ENCODE measurements at regions not wholly inside any gene's neighbourhood (a gene's known extent, or its start where the extent isn't known, plus 50 kb on each side); places are given as distances from the start of the nearest gene placed in this dataset.

GRCh38 chr17:73694491-73694890, 50.2 kb upstream of the SDK2 start:
- ChIA-PET POLR2A (no interaction called here), CTCF (no interaction called here)
- Histone ChIP-seq H3K4me1 (ENCODE audit: insufficient read depth, low read length) (no peaks in the 10 kb centered on the region), H3K27me3 (ENCODE audit: control insufficient read depth in 1 of 2, insufficient read depth in 2 of 2, low read length in 2 of 2) (no peaks in the 10 kb centered on the region), H3K27ac (ENCODE audit: low read depth in 1 of 2, low read length in 2 of 2) (no peak overlapping the region), H3K4me3 (ENCODE audit: low read length) (no peak overlapping the region), H3K9me3 (ENCODE audit: control insufficient read depth in 1 of 2, insufficient read depth in 1 of 2, low read length in 2 of 2) (peaks cover 0 to 6% of the 10 kb centered on the region in 2 experiments), H3K36me3 (ENCODE audit: insufficient read depth, low read length) (no peaks in the 10 kb centered on the region)
- H3K4me3 Mint-ChIP-seq = no peak overlapping the region
- H3K27me3 Mint-ChIP-seq = no peaks in the 10 kb centered on the region
- ATAC-seq (ENCODE audit: poor library complexity) (no peak), DNase-seq (no peak)
- H3K9me3 Mint-ChIP-seq = no peaks in the 10 kb centered on the region
- no peak overlapping the region for H3K27ac Mint-ChIP-seq
- intact Hi-C loops (cut with DNase I, micrococcal nuclease) = no loop called here
- H3K4me1 Mint-ChIP-seq (ENCODE audit: low read depth) = no peaks in the 10 kb centered on the region
- no peak for TF ChIP-seq CTCF (IDR thresholded peaks at IDR 0.05)
- H3K36me3 Mint-ChIP-seq (ENCODE audit: low read depth) = no peaks in the 10 kb centered on the region

GRCh38 chr17:73695035-73695738, 50.9 kb upstream of the SDK2 start:
- no peak for ATAC-seq (ENCODE audit: poor library complexity)
- Mint-ChIP-seq H3K27ac (no peak overlapping the region), H3K9me3 (no peaks in the 10 kb centered on the region), H3K36me3 (ENCODE audit: low read depth) (no peaks in the 10 kb centered on the region), H3K4me3 (no peak overlapping the region), H3K27me3 (no peaks in the 10 kb centered on the region), H3K4me1 (ENCODE audit: low read depth) (no peaks in the 10 kb centered on the region)
- H3K36me3 ChIP-seq (ENCODE audit: insufficient read depth, low read length) = no peaks in the 10 kb centered on the region
- no peak overlapping the region for H3K27ac ChIP-seq (ENCODE audit: low read depth in 1 of 2, low read length in 2 of 2)
- ChIA-PET POLR2A (no interaction called here), CTCF (no interaction called here)
- TF ChIP-seq CTCF (IDR thresholded peaks at IDR 0.05) = no peak
- no peak overlapping the region for H3K4me3 ChIP-seq (ENCODE audit: low read length)
- DNase-seq = no peak
- no peaks in the 10 kb centered on the region for H3K4me1 ChIP-seq (ENCODE audit: insufficient read depth, low read length)
- peaks cover 0 to 6% of the 10 kb centered on the region in 2 experiments for H3K9me3 ChIP-seq (ENCODE audit: control insufficient read depth in 1 of 2, insufficient read depth in 1 of 2, low read length in 2 of 2)
- no peaks in the 10 kb centered on the region for H3K27me3 ChIP-seq (ENCODE audit: control insufficient read depth in 1 of 2, insufficient read depth in 2 of 2, low read length in 2 of 2)
- intact Hi-C loops (cut with DNase I, micrococcal nuclease) = no loop called here

GRCh38 chr17:73696251-73696650, 52.0 kb upstream of the SDK2 start:
- no peak overlapping the region for H3K4me3 ChIP-seq (ENCODE audit: low read length)
- intact Hi-C loops (cut with DNase I, micrococcal nuclease) = no loop called here
- no peaks in the 10 kb centered on the region for H3K4me1 Mint-ChIP-seq (ENCODE audit: low read depth)
- DNase-seq (no peak), ATAC-seq (ENCODE audit: poor library complexity) (no peak)
- ChIA-PET POLR2A (no interaction called here), CTCF (no interaction called here)
- H3K9me3 Mint-ChIP-seq = no peaks in the 10 kb centered on the region
- no peaks in the 10 kb centered on the region for H3K36me3 ChIP-seq (ENCODE audit: insufficient read depth, low read length)
- no peaks in the 10 kb centered on the region for H3K27me3 Mint-ChIP-seq
- H3K4me1 ChIP-seq (ENCODE audit: insufficient read depth, low read length) = no peaks in the 10 kb centered on the region
- no peaks in the 10 kb centered on the region for H3K27me3 ChIP-seq (ENCODE audit: control insufficient read depth in 1 of 2, insufficient read depth in 2 of 2, low read length in 2 of 2)
- TF ChIP-seq CTCF (IDR thresholded peaks at IDR 0.05) = no peak
- H3K36me3 Mint-ChIP-seq (ENCODE audit: low read depth) = no peaks in the 10 kb centered on the region
- H3K27ac ChIP-seq (ENCODE audit: low read depth in 1 of 2, low read length in 2 of 2) = no peak overlapping the region
- H3K9me3 ChIP-seq (ENCODE audit: control insufficient read depth in 1 of 2, insufficient read depth in 1 of 2, low read length in 2 of 2) = peaks cover 0 to 6% of the 10 kb centered on the region in 2 experiments
- no peak overlapping the region for H3K4me3 Mint-ChIP-seq
- H3K27ac Mint-ChIP-seq = no peak overlapping the region

All from CD4-positive, alpha-beta T cell (primary cell).